Body of pancreas (tissue), 4 donors: ENCODE measurements at regions not wholly inside any gene's neighbourhood (a gene's known extent, or its start where the extent isn't known, plus 50 kb on each side); places are given as distances from the start of the nearest gene placed in this dataset.

Experiments
- CTCF ChIP-seq, 7 experiments: fragments of 450-650 bp in 4 of 7; fragments of 200-600 bp in 3 of 7; sonication (generic) in 3 of 7; IDR thresholded peaks; one replicate each; pipeline ENCODE4 v1.5.1; 2016 to 2019; ENCODE audit warnings: antibody characterized with exemption in 7 of 7
- POLR2A ChIP-seq, 3 donors: fragments of 450-650 bp; IDR thresholded peaks; one replicate each; pipeline ENCODE4 v1.6.1; 2016; ENCODE audit warnings: antibody characterized with exemption in 3 of 3, mild to moderate bottlenecking in 2 of 3

DNA sequence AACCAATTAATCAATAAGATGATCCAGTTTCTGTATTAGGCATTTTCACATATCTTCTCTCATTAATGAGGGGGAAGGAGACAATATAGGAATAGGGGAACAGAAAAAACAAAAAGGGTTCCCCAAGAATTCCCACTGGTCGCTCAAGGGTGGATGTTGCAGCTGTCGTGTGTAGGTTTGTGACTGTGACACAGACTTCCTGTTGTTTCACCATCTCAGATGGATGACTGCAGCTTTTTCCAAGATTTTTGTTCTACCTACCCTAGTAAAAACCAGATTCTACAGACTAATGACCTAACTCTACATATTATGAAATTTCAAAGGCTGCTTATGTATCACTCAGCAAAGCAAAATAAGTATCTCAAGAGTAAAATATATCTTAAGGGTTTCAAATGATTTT, 73.7 kb upstream of the MB21D2 start:
- no peak for TF ChIP-seq CTCF (IDR thresholded peaks at IDR 0.05)
- no peak for TF ChIP-seq POLR2A (IDR thresholded peaks at IDR 0.05)
